Activated CD8-positive, alpha-beta T cell treated with anti-CD3 and anti-CD28 coated beads for 36 hours (primary cell): ENCODE measurements at regions not wholly inside any gene's neighbourhood (a gene's known extent, or its start where the extent isn't known, plus 50 kb on each side); places are given as distances from the start of the nearest gene placed in this dataset.
"Not testable (repeated sequence)": the region's sequence is repeated elsewhere in the genome, so short reads cannot be mapped to it uniquely, and the experiment has no call there.

Experiments
- ATAC-seq: fragments of 200-7000 bp; cut with Tn5 transposase; one replicate; pipeline ENCODE4 v1.10.0; 2021; ENCODE audit warnings: mild to moderate bottlenecking, moderate library complexity
- CTCF ChIA-PET: fragments of 350-600 bp; sonication (Branson Sonifier 250); formaldehyde crosslinking; loops from one replicate; lab custom pipeline; 2021; ENCODE audit warnings: antibody characterized with exemption; lab: Charles Lee
- POLR2A ChIA-PET: fragments of 350-600 bp; sonication (Branson Sonifier 250); formaldehyde crosslinking; loops from one replicate; lab custom pipeline; 2021; ENCODE audit warnings: antibody characterized with exemption; lab: Charles Lee
- DNase-seq: peaks from one replicate; pipeline ENCODE4 v3.0.0-alpha.2; 2020
- H3K27ac Mint-ChIP-seq: one replicate; pipeline ENCODE4 v1.8.0; 2021; ENCODE audit warnings: mild to moderate bottlenecking, mixed read lengths
- H3K27me3 Mint-ChIP-seq: one replicate; pipeline ENCODE4 v1.8.0; 2021; ENCODE audit warnings: mixed read lengths
- H3K36me3 Mint-ChIP-seq: one replicate; pipeline ENCODE4 v1.8.0; 2021; ENCODE audit warnings: low read depth, mixed read lengths
- H3K4me1 Mint-ChIP-seq: one replicate; pipeline ENCODE4 v1.8.0; 2021; ENCODE audit warnings: low read depth, mixed read lengths
- H3K4me3 Mint-ChIP-seq: one replicate; pipeline ENCODE4 v1.8.0; 2021; ENCODE audit warnings: mild to moderate bottlenecking, moderate library complexity, mixed read lengths
- H3K9me3 Mint-ChIP-seq: one replicate; pipeline ENCODE4 v1.8.0; 2021; ENCODE audit warnings: mixed read lengths
- CTCF ChIP-seq: fragments of 200-600 bp; IDR thresholded peaks from one replicate; pipeline ENCODE4 v1.8.0; 2022; ENCODE audit warnings: antibody characterized with exemption, mild to moderate bottlenecking
- intact Hi-C: fragments of 100-400 bp; cut with micrococcal nuclease; formaldehyde crosslinking; loops from one replicate; pipeline ENCODE4 v1.10.0; 2022

DNA sequence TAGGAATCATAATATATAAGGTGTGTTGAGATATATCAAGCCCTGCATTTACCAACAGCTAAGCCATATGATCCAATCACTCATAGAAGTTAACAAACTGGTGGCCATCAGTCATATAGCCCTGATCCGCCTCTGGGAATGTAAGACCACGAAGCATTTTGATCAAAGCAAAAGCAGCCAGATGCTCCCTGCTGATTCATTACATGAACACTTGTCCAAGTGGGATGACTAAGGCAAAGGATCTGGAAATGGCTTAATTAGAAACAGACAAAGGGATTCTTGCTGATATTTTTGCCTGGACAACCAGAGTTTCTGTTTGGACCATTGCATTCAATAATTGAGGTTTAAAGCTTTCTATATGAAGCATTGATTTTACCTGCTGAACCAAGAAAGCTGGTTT lies 535.5 kb downstream of the GPAM start:
- ATAC-seq: no peak
- CTCF ChIA-PET: no interaction called here
- no peak overlapping the region for H3K27ac Mint-ChIP-seq
- no peak for DNase-seq
- no peak overlapping the region for H3K4me3 Mint-ChIP-seq
- H3K36me3 Mint-ChIP-seq: peaks cover 3% of the 10 kb centered on the region
- peaks cover 2% of the 10 kb centered on the region for H3K27me3 Mint-ChIP-seq
- POLR2A ChIA-PET: no interaction called here
- intact Hi-C loops: no loop called here
- no peak for TF ChIP-seq CTCF
- H3K4me1 Mint-ChIP-seq: no peaks in the 10 kb centered on the region
- peaks cover 20% of the 10 kb centered on the region for H3K9me3 Mint-ChIP-seq

GRCh38 chr10:111649080-111649479 lies 534.5 kb downstream of the GPAM start:
- POLR2A ChIA-PET, CTCF ChIA-PET, H3K4me1 Mint-ChIP-seq, ATAC-seq, H3K4me3 Mint-ChIP-seq, H3K27me3 Mint-ChIP-seq, intact Hi-C loops, H3K27ac Mint-ChIP-seq, H3K36me3 Mint-ChIP-seq, DNase-seq: not testable (repeated sequence)
- peaks cover 20% of the 10 kb centered on the region for H3K9me3 Mint-ChIP-seq

DNA sequence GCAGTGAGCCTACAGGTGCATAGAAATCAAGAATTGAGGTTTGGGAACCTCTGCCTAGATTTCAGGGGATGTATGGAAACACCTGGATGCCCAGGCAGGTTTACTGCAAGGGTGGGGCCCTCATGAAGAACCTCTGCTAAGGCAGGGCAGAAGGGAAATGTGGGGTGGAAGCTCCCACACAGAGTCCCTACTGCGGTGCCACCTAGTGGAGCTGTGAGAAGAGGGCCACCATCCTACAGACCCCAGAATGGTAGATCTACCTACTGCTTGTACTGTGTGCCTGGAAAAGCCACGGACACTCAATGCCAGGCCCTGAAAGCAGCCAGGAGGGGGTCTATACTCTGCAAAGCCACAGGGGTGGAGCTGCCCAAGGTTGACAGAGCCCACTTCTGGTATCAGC lies 533.5 kb downstream of the GPAM start:
- Mint-ChIP-seq H3K4me3 (no peak overlapping the region), H3K36me3 (peaks cover 3% of the 10 kb centered on the region), H3K9me3 (peaks cover 20% of the 10 kb centered on the region), H3K27ac (no peak overlapping the region), H3K27me3 (peaks cover 2% of the 10 kb centered on the region), H3K4me1 (no peaks in the 10 kb centered on the region)
- DNase-seq: peak; percentile 4
- ATAC-seq: no peak
- intact Hi-C loops: no loop called here
- ChIA-PET POLR2A (no interaction called here), CTCF (no interaction called here)
- no peak for TF ChIP-seq CTCF

DNA sequence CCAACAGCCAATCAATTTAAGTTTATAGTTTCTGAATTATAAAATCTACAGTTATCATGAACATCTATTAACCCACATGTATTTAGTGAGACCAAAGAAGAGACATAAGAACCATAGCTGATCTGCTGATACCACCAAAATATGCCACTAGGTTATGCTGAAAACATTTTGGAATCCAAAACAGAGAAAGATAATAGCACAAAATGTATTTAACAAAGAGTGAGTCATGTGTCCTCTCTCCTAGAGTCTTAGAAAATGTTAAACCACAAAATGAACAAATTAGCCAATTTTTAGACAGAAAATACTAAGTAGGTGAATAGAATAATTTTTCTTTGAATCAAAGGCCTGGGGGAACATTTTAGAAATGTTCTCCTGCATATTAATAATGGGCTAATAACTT lies 527.5 kb downstream of the GPAM start:
- ATAC-seq: no peak
- no peak for DNase-seq
- CTCF ChIA-PET: interaction anchor here (0.6 to 1.2 kb wide), 2 partner anchors 104 to 1417 kb away, joined by 3 read pairs; no protein-coding TSS in a partner anchor
- Mint-ChIP-seq H3K36me3 (no peaks in the 10 kb centered on the region), H3K4me3 (no peak overlapping the region), H3K27ac (no peak overlapping the region), H3K4me1 (no peaks in the 10 kb centered on the region), H3K9me3 (peaks cover 4% of the 10 kb centered on the region), H3K27me3 (peaks cover 4% of the 10 kb centered on the region)
- intact Hi-C loops: no loop called here
- POLR2A ChIA-PET: no interaction called here
- no peak for TF ChIP-seq CTCF

DNA sequence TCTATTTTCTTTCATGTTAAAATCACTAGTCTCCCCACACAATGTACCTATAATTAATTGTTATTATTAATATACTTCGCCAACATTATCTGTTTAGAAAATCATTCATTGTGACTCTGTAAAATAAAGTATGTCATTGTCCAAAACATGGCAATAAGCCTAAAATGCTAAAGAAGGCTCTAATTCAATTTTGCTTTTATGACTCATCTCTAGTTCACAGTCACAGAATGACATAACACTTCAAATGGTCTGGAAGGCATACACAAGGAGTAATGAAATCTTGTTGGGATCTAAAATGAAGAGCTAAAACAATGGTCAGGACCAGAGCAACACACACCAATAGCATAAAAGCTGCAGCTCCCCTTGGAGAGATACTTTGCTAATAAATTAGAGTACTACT lies 505.8 kb downstream of the GPAM start:
- intact Hi-C loops: no loop called here
- no peaks in the 10 kb centered on the region for H3K9me3 Mint-ChIP-seq
- no peaks in the 10 kb centered on the region for H3K4me1 Mint-ChIP-seq
- TF ChIP-seq CTCF: no peak
- DNase-seq: no peak
- ChIA-PET CTCF (no interaction called here), POLR2A (no interaction called here)
- no peak overlapping the region for H3K4me3 Mint-ChIP-seq
- no peak for ATAC-seq
- H3K27me3 Mint-ChIP-seq: no peaks in the 10 kb centered on the region
- no peak overlapping the region for H3K27ac Mint-ChIP-seq
- H3K36me3 Mint-ChIP-seq: no peaks in the 10 kb centered on the region

GRCh38 chr10:111686796-111687195 lies 496.8 kb downstream of the GPAM start:
- Mint-ChIP-seq H3K27me3 (no peaks in the 10 kb centered on the region), H3K4me1 (no peaks in the 10 kb centered on the region), H3K4me3 (no peak overlapping the region), H3K9me3 (peaks cover 1% of the 10 kb centered on the region), H3K27ac (no peak overlapping the region), H3K36me3 (no peaks in the 10 kb centered on the region)
- no peak for TF ChIP-seq CTCF
- ChIA-PET POLR2A (no interaction called here), CTCF (no interaction called here)
- DNase-seq (no peak), ATAC-seq (no peak)
- intact Hi-C loops: no loop called here
